ENCODE measurements at regions not wholly inside any gene's neighbourhood (a gene's known extent, or its start where the extent isn't known, plus 50 kb on each side); places are given as distances from the start of the nearest gene placed in this dataset.

DNA sequence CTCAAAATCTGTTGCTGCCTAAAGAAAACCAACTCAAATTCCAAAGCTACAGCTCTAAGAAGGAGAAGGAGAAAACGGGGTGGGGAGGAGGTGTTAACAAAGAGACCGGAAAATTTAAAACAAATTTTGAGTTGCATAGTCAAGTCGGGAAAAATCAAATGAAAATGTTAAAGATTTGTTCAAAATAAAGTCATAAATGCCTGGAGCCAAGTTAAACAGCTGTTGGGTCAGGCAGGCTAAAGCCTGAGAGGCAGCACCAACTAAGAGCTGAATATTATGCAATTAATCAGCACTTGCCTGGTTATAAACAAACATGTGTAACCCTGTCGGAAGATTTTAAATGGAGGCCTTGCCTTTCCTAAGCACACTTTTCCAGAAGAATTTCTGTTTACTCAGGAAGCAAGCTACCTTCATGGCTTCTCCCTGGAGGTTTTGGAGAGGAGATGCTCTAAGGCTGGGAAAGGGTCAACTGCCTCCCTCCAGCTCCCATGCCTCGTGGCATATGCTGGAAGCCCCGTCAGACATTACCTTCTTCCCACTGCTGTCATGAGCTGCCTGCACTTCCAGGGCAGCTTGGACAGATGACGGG, 270.5 kb downstream of the DMRT2 start:
- TF ChIP-seq, protein P1, sequence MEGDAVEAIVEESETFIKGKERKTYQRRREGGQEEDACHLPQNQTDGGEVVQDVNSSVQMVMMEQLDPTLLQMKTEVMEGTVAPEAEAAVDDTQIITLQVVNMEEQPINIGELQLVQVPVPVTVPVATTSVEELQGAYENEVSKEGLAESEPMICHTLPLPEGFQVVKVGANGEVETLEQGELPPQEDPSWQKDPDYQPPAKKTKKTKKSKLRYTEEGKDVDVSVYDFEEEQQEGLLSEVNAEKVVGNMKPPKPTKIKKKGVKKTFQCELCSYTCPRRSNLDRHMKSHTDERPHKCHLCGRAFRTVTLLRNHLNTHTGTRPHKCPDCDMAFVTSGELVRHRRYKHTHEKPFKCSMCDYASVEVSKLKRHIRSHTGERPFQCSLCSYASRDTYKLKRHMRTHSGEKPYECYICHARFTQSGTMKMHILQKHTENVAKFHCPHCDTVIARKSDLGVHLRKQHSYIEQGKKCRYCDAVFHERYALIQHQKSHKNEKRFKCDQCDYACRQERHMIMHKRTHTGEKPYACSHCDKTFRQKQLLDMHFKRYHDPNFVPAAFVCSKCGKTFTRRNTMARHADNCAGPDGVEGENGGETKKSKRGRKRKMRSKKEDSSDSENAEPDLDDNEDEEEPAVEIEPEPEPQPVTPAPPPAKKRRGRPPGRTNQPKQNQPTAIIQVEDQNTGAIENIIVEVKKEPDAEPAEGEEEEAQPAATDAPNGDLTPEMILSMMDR (conservative IDR thresholded peaks at IDR 0.05; ENCODE audit: low read length): no peak
- no peak for TF ChIP-seq EZH2phosphoT487 (IDR thresholded peaks at IDR 0.05; ENCODE audit: borderline replicate concordance, low read depth, low read length)

Measured in OCI-LY7 (cell line).